Suppressor macrophage treated with lipopolysaccharide for 4 hours (primary cell): ENCODE measurements at regions not wholly inside any gene's neighbourhood (a gene's known extent, or its start where the extent isn't known, plus 50 kb on each side); places are given as distances from the start of the nearest gene placed in this dataset.
"Not testable (repeated sequence)": the region's sequence is repeated elsewhere in the genome, so short reads cannot be mapped to it uniquely, and the experiment has no call there.

Experiments
- DNase-seq: peaks from one replicate; pipeline ENCODE4 v3.0.0-alpha.2; 2020

GRCh38 chr6:1445650-1446330, 56.4 kb downstream of the FOXF2 start:
- no peak for DNase-seq

GRCh38 chr6:1449896-1450295, 60.5 kb downstream of the FOXF2 start:
- DNase-seq: no peak

- DNase-seq: no peak
Measured at GRCh38 chr6:1453024-1453423, 63.6 kb downstream of the FOXF2 start.

- DNase-seq: not testable (repeated sequence)
Measured at GRCh38 chr6:1456816-1457215, 67.4 kb downstream of the FOXF2 start.

- DNase-seq: no peak
Measured at GRCh38 chr6:1461207-1461606, 71.8 kb downstream of the FOXF2 start.

GRCh38 chr6:1461736-1462135, 72.4 kb downstream of the FOXF2 start:
- no peak for DNase-seq

GRCh38 chr6:1463275-1463674, 73.9 kb downstream of the FOXF2 start:
- DNase-seq: no peak

- no peak for DNase-seq
Measured at GRCh38 chr6:1463751-1464426, 74.5 kb downstream of the FOXF2 start.

GRCh38 chr6:1464781-1465370, 75.5 kb downstream of the FOXF2 start:
- no peak for DNase-seq

GRCh38 chr6:1468126-1468525, 78.8 kb downstream of the FOXF2 start:
- DNase-seq: no peak

GRCh38 chr6:1470040-1470439, 80.7 kb downstream of the FOXF2 start:
- no peak for DNase-seq

GRCh38 chr6:1472643-1473042, 83.3 kb downstream of the FOXF2 start:
- no peak for DNase-seq

GRCh38 chr6:1473166-1473565, 83.8 kb downstream of the FOXF2 start:
- DNase-seq: no peak

- no peak for DNase-seq
Measured at GRCh38 chr6:1473598-1473997, 84.2 kb downstream of the FOXF2 start.

GRCh38 chr6:1474205-1474604, 84.8 kb downstream of the FOXF2 start:
- DNase-seq: no peak

GRCh38 chr6:1475174-1475573, 85.8 kb downstream of the FOXF2 start:
- DNase-seq: no peak

- DNase-seq: no peak
Measured at GRCh38 chr6:1477432-1478090, 88.2 kb downstream of the FOXF2 start.

GRCh38 chr6:1478163-1478826, 88.9 kb downstream of the FOXF2 start:
- DNase-seq: not testable (repeated sequence)

GRCh38 chr6:1479095-1479494, 89.7 kb downstream of the FOXF2 start:
- no peak for DNase-seq

GRCh38 chr6:1479601-1480221, 90.3 kb downstream of the FOXF2 start:
- DNase-seq: no peak

- DNase-seq: no peak
Measured at GRCh38 chr6:1481286-1481685, 91.9 kb downstream of the FOXF2 start.

GRCh38 chr6:1482381-1483166, 93.2 kb downstream of the FOXF2 start:
- DNase-seq: no peak
